HG02943 (cell line): ENCODE measurements at regions not wholly inside any gene's neighbourhood (a gene's known extent, or its start where the extent isn't known, plus 50 kb on each side); places are given as distances from the start of the nearest gene placed in this dataset.

Source experiments
- ATAC-seq: cut with Tn5 transposase; IDR thresholded peaks from one replicate; pipeline ENCODE4 v1.9.1; 2021; ENCODE audit warnings: mild to moderate bottlenecking, low read depth, moderate library complexity; ENCODE audit not compliant: unreplicated experiment

GRCh38 chr5:6995115-6995514, 281.9 kb downstream of the TENT4A start:
- ATAC-seq = no peak

DNA sequence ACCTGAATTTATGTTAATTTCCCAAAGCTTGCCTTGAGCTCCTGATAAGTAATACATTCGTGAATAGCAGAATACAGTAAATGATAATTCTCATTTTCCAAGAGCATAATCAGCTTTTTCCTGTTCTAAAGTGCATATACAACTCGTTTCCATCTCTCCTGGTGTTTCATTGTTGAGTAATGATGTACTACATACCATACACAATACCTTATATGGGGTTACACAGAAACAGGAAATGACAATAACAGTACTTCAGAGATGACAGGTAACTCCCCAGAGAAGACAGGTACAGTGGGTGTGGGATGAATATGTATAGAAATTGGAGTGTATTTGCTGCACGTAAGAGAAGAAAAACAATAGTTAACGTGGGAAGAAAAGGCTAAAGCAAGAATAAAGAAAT, 287.1 kb downstream of the TENT4A start:
- no peak for ATAC-seq

GRCh38 chr5:7010591-7010990, 297.4 kb downstream of the TENT4A start:
- ATAC-seq = no peak

- ATAC-seq = no peak
These were observed 298.8 kb downstream of the TENT4A start for GRCh38 chr5:7012057-7012456.

GRCh38 chr5:7014611-7015010, 301.4 kb downstream of the TENT4A start:
- ATAC-seq = no peak

- ATAC-seq = no peak
These were observed 302.5 kb downstream of the TENT4A start for GRCh38 chr5:7015586-7016256.

- ATAC-seq = no peak
These were observed 303.9 kb downstream of the TENT4A start for GRCh38 chr5:7016999-7017747.

DNA sequence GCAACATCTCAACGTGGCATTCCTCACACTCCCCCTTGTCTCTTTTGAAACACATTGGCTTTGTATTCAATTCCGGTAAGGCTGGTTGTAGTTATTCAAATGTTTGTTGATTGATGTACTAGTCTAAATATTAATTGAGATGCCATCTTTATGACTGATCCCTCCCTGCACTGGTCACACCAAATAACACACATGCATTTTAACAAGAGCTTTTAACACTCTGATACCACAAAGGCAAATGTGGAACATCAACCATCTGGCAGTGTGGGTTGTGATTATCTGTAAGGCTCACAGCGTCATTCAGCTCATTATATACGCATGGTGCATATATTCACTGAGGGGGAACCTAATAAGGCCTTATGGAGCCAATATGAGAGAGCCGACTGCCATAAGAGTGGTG, 305.0 kb downstream of the TENT4A start:
- ATAC-seq = no peak

GRCh38 chr5:7018601-7019000, 305.4 kb downstream of the TENT4A start:
- ATAC-seq = no peak

DNA sequence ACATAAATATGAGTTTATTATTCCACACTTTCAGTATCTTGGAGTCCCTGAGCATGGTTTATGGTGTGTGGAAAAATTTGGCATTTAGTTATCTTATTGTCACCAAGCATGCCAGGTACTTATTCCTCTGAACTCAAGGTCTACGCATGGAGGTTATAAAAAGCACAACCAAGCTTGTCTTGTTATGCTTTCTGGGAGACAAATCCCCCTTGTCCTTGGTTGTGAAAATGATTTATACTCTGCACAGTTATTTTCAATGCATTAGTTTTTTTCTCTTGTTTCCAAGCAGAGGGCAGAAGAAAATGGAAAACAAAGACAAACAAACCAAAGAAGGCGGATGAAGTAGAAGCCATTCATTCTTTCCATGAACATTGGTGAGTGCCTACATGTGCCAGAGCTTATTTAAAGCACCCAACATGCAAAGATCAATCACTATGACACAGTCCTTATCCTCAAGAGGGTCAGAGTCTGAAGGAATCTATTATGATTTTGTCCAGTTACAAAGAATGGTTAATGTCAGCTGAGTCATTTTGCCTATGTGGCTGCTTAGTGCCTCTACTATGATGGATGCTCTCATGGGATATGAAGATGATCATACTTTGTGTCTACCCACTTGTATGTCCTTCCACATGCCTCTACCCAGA, 323.1 kb downstream of the TENT4A start:
- no peak for ATAC-seq

GRCh38 chr5:7039074-7039473, 325.8 kb downstream of the TENT4A start:
- no peak for ATAC-seq

DNA sequence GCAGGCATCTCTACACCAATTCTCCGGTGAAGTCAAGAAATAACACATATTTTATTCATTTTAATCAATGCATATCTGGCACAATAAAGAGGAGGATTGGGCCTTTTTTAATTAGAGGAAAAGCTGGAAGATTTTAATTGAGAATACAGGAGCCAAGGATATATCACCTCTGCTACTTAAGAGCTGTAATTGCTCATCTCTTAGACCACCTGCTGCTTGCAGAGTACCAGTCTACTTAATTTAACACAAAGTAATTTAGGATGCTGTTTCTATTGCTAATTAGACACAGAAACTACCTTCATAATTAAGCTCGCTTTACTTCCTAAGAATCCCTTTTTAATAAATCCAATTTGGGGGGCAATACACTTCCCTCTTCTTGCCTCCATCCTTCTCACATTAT, 326.9 kb downstream of the TENT4A start:
- ATAC-seq = no peak

- no peak for ATAC-seq
These were observed 330.6 kb downstream of the TENT4A start for GRCh38 chr5:7043797-7044196.

DNA sequence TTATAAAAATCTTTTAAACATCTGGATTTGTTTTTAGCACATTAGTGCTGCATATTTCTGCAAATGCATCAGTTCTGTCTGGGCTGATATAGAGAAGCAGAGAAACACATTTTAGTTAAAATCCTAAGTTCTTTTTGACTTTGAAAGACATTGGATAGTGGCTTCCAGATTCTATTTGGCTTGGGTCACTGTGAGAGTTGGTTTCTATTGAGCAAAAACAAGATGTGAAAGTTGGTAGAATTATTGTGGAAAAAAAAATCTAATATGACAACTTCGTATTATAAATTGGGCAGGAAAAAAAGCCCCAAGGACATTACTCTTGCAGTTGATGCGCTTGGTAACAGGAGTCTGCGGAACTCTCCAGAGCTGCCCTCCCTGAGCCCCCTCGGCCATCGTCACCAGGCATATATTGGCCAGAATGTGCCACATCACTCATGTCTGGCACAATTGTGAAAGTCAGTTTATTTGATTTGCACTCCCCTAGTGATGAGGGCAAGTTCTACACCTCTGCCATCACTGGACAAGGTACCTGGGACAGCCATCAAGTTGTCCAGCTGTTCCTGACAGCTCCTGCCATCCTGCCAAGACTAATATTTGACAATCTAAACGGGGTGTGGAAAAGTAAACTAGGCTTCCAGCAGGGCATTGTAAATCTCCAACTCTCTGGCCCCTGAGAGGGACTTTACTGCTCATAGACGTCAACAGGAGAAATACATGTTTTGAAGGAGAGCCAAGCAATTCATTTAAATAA, 334.5 kb downstream of the TENT4A start:
- no peak for ATAC-seq

DNA sequence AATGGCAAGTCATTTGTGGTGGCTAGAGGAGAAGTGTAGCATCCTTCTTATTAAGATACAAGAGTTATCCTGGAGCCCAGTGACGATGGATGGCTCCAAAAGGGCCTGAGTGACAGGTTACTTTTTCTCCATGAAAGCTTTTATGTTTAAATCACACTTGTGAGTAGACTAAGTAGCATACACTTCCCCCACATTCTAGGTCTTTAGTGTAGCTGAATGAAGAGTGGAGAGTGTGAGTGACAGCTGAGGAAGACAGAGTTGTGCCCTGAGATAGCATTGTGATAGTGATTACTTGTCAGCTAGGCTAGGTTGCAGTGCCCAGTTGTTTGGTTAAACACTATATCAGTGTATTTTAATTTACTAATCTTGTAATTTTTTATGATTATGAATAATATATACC, 337.8 kb downstream of the TENT4A start:
- no peak for ATAC-seq

- ATAC-seq = no peak
These were observed 339.9 kb downstream of the TENT4A start for GRCh38 chr5:7053125-7053524.

DNA sequence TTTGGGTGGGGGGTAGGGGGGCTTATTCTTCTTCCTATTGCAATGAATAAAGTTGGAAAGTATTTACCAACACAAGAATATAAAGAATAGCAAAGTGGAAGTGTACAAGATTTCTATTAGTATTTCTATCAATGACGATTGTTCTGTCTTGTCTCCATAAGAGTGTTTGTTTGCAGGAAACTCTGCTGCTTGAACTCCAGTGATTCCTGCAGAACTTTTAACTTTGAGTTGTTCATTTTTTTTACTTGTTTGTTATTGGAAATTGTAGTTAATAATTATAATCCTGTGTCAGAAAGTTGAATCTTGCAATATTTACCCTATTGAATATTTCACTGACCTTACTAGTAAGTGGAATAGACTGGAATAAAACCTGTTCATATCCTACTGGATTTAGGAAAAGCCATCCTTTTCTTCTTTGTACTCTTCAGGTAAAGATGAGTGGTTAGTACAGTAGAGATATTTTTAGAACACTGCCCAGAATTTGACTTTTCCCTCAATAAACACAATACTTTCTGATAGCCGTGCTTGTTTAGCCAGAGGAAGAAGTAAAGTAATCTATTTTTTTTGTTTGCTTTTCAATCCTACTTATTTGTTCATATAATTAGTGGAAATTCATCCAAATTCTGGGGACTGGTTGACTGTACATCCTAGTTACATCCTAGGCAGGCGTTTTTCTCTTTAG, 340.4 kb downstream of the TENT4A start:
- ATAC-seq = no peak

DNA sequence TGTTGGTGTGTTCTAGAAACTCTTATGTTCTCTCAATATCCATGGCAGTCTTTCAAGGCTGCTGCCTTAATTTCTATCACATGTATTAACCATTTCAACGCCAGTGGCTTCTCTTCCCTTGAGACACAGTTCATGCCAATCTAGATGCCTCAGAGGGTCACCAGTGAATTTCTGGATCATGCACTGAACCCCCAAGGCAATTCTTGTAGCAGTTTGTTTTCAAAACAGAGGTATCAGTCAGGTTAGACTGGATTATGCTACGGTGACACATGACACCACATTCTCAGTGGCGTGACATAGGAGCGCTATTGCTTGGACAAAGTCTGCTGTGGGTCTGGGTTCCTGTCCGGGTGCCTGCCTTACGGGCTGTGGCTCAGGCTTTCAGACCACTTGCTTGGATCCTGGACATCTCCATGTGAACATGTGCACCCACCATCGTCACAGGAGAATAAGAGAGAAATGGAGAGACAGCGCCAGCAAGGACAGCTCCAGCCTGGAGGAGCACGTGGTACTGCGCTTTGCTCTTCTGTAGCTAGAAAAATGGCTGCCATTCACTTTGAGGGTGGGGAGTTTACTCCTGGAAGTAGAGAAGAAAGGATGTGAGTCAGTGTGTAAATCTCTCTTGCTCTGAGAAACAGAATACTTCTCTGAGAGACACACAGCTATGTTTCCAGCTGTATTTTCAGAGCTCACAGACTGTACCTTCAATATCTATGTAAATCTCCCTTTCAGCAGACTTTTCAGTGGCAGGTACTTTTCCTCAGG, 329.3 kb upstream of the ADCY2 start:
- ATAC-seq = no peak

DNA sequence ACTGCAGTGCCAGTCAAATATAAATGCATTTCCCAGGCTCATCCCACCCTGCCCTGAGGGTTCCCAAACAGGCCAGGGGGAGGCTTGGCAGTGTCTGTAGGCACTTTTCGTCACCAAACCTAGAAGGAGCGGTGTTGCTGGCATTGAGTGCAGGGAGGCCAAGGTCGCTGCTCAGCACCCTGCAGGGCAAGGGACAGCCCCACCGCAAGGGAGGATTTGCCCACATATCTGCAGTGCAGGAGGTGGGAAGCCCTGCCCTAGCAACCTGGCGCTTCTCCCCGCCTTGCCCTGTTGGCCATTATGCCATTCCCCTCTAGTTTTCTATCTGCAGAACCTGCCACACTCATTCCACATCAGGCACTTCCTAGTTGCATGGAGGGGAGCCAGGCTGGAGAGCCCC, 327.8 kb upstream of the ADCY2 start:
- no peak for ATAC-seq

GRCh38 chr5:7068899-7069298, 327.0 kb upstream of the ADCY2 start:
- no peak for ATAC-seq
